Lung (tissue), 9 donors: ENCODE measurements at regions not wholly inside any gene's neighbourhood (a gene's known extent, or its start where the extent isn't known, plus 50 kb on each side); places are given as distances from the start of the nearest gene placed in this dataset.
A peak's percentile ranks its signal among the peaks of the same experiment; 100 is the strongest.
"Not testable (repeated sequence)": the region's sequence is repeated elsewhere in the genome, so short reads cannot be mapped to it uniquely, and the experiment has no call there.

ENCODE experiments used
- ATAC-seq: fragments of 200-7000 bp; cut with Tn5 transposase; one replicate; pipeline ENCODE4 v1.9.1; 2020; ENCODE audit warnings: moderate number of reproducible peaks; ENCODE audit not compliant: insufficient read depth, low FRiP score
- DNase-seq, 3 donors: peaks; one replicate each; pipeline ENCODE4 v3.0.0-alpha.2; 2013 to 2017
- H3K27ac ChIP-seq, 2 donors: one replicate each; pipeline ENCODE4 v1.5.1; 2013; ENCODE audit warnings: mild to moderate bottlenecking in 2 of 2, moderate library complexity in 2 of 2, control low read depth in 1 of 2, inconsistent platforms in 1 of 2, low read depth in 1 of 2, low read length in 1 of 2
- H3K27me3 ChIP-seq, 3 donors: one replicate each; pipeline ENCODE4 v1.5.1; 2013; ENCODE audit warnings: low read length in 2 of 3; ENCODE audit not compliant: control insufficient read depth in 3 of 3, insufficient read depth in 3 of 3
- H3K36me3 ChIP-seq, 4 donors: one replicate each; pipeline ENCODE4 v1.5.1; 2013; ENCODE audit warnings: low read length in 4 of 4, mild to moderate bottlenecking in 1 of 4, moderate library complexity in 1 of 4; ENCODE audit not compliant: control insufficient read depth in 4 of 4, insufficient read depth in 4 of 4
- H3K4me1 ChIP-seq, 5 donors: one replicate each; pipeline ENCODE4 v1.5.1; 2013; ENCODE audit warnings: low read length in 5 of 5, mild to moderate bottlenecking in 2 of 5, moderate library complexity in 1 of 5; ENCODE audit not compliant: control insufficient read depth in 5 of 5, insufficient read depth in 5 of 5
- H3K4me3 ChIP-seq: one replicate; pipeline ENCODE4 v1.5.1; 2013; ENCODE audit warnings: mild to moderate bottlenecking, control low read depth, moderate library complexity
- H3K9ac ChIP-seq, 2 donors: one replicate each; pipeline ENCODE4 v1.5.1; 2013; ENCODE audit warnings: low read length in 2 of 2, control low read depth in 1 of 2; ENCODE audit not compliant: insufficient read depth in 1 of 2
- H3K9me3 ChIP-seq, 4 donors: one replicate each; pipeline ENCODE4 v1.5.1; 2013; ENCODE audit warnings: low read length in 3 of 4, mild to moderate bottlenecking in 1 of 4, moderate library complexity in 1 of 4; ENCODE audit not compliant: control insufficient read depth in 4 of 4, insufficient read depth in 3 of 4
- WGBS, 2 donors: extraction: QIAGEN DNeasy Blood & Tissue Kit; methylation state at CpG; one replicate each; pipeline ENCODE4 v1.1.7; 2013; 5-methylcytosine and 5-hydroxymethylcytosine counted together
- donor health status: Bipolar disorder and iron deficiency.
- donor health status: healthy.
- donor health status: DM: yes; HTN: yes; CAD: no.

GRCh38 chr7:6986892-6987291 lies 160.8 kb upstream of the CCZ1B start:
- peaks cover 0 to 10% (median 4%) of the 10 kb centered on the region in 5 donors for H3K4me1 ChIP-seq
- H3K9me3 ChIP-seq, H3K4me3 ChIP-seq, H3K36me3 ChIP-seq, ATAC-seq, H3K27ac ChIP-seq, H3K9ac ChIP-seq, H3K27me3 ChIP-seq, DNase-seq: not testable (repeated sequence)
- WGBS, 2 donors: 88 to 92% methylated on average over 4 of the region's 4 CpGs

- H3K27me3 ChIP-seq, H3K9ac ChIP-seq, H3K4me3 ChIP-seq, DNase-seq, H3K27ac ChIP-seq, H3K36me3 ChIP-seq, ATAC-seq, H3K9me3 ChIP-seq: not testable (repeated sequence)
- H3K4me1 ChIP-seq: peaks cover 0 to 10% (median 6%) of the 10 kb centered on the region in 5 donors
- WGBS, 2 donors: 59 to 85% methylated on average over 6 of the region's 6 CpGs
These were observed 162.5 kb upstream of the CCZ1B start for GRCh38 chr7:6988608-6989007.

DNA sequence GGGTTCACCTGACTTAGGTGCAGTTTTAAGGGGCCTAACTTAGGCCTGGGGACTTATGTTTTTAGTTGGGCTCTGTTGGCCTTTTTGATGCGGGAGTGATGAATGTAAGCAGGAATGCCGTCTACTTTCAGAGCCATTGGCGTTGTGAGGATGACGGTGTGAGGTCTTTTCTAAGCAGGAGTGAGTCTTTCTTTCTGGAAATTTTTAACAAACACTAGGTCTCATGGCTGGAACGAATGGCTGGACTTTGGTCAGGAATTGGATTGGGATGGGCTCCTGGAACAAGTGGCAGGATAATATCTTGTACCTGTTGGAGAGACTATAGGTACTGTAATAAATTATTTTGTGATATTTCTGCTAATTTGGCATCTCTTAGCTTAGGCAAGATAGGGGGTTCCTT lies 163.9 kb upstream of the CCZ1B start:
- peaks cover 0 to 10% (median 6%) of the 10 kb centered on the region in 5 donors for H3K4me1 ChIP-seq
- not testable (repeated sequence) for H3K27me3 ChIP-seq, H3K4me3 ChIP-seq, ATAC-seq, H3K9me3 ChIP-seq, H3K9ac ChIP-seq, DNase-seq, H3K36me3 ChIP-seq, H3K27ac ChIP-seq
- WGBS, 2 donors: 87 to 97% methylated on average over 5 of the region's 5 CpGs

DNA sequence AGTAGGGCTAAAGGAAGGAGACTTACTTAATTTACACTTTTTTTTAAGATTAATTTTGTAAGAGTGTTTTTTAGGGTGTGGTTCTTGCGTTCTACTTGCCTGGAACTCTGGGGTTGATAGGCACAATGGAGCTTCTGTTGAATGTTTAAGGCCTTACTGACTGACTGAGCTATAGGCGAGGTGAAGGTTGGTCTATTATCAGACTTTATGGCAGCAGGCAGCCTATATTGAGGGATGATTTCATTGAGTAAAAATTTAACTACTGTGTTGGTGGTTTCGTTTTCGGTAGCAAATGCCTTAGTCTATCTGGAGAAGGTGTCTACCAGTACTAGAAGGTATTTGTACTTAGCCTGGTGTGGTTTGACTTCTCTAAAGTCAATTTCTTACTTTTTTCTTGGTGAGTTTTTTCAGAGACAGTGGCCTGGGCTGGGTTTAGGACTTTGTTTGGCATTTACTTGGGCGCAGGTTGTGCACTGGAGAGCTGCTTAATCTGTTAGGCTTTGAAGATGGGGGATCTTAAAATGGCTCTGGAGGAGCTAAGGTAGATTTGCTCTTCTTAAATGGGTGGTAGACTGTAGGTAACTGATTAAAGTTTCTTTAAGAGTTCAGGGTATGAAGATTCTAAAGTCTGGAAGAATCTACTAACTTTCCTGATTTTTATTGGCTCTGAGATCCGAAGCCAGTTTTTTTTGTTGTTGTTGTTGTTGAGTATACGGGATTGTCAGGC lies 164.5 kb upstream of the CCZ1B start:
- ATAC-seq, DNase-seq, H3K27ac ChIP-seq, H3K9me3 ChIP-seq, H3K9ac ChIP-seq, H3K36me3 ChIP-seq, H3K27me3 ChIP-seq, H3K4me3 ChIP-seq: not testable (repeated sequence)
- H3K4me1 ChIP-seq: peaks cover 0 to 10% (median 6%) of the 10 kb centered on the region in 5 donors
- WGBS, 2 donors: 63 to 76% methylated on average over 6 to 7 of the region's 7 CpGs

DNA sequence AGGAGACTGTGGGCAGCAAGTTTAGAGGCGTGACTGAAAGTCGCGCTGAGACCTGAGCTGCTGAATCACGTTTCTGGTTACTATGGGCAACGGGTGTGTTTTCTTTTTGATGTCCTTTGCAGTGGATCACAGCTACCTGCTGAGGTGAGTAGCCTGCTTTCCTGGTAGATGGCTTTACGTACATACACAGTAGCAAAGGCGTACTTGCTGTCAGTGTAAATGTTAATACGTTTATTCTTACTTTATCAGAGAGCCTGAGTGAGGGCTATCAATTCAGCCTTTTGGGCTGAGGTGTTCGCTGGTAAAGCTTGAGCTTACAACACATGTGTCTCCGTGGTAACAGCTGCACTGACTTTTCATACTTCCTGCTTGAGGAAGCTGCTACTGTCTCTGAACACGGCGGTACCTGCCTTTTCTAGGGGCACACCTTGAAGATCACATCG lies 165.1 kb upstream of the CCZ1B start:
- H3K4me1 ChIP-seq: peaks cover 0 to 10% (median 6%) of the 10 kb centered on the region in 5 donors
- DNase-seq: peak; percentile 49 to 72 (median 53)
- not testable (repeated sequence) for ATAC-seq, H3K9me3 ChIP-seq, H3K27me3 ChIP-seq, H3K4me3 ChIP-seq, H3K27ac ChIP-seq, H3K36me3 ChIP-seq
- H3K9ac ChIP-seq: peak overlapping the region in 1 of 2 donors; percentile 65
- WGBS, 2 donors: 40 to 50% methylated on average over 13 of the region's 13 CpGs

DNA sequence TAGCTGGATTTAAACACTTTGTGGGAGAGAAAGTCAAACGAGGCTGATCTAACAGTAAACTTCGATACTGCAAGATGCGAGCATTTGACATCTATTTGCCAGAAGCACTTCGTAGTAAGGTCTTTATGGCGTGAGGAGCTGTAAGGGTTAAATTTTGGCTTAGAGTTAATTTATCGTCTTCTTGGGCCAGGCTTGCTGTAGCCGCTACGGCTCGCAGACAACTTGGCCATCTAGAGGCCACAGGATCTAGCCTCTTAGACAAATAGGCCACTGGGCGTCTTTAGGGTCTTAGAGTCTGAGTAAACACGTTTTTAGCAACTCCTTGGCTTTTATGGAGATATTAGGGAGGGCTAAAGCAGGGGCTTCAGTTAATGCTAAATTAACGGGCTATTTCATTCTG lies 165.6 kb upstream of the CCZ1B start:
- 50 to 63% methylated on average over 12 of the region's 12 CpGs for WGBS, 2 donors
- H3K27ac ChIP-seq, H3K4me3 ChIP-seq: not testable (repeated sequence)

DNA sequence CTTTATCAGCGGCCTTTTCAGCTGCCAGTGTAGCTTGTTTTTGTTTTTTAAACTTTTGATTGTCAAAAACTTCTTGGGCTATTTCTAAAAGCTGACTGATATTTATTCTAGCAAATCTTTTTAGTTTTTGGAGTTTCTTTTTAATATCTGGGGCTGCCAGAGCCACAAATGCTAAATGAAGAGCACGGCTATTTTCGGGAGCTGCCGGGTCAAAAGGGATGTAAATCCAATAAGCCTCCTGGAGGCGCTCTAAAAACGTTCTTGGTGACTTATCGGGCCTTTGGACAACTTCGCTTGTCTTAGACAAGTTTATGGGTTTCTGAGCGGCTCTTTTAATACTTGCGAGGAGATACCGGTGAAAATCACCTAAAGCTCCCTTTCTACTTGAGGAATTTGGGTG lies 166.1 kb upstream of the CCZ1B start:
- not testable (repeated sequence) for H3K36me3 ChIP-seq, ATAC-seq, H3K27ac ChIP-seq, H3K27me3 ChIP-seq, H3K4me3 ChIP-seq, H3K9me3 ChIP-seq
- H3K9ac ChIP-seq: peak overlapping the region in 1 of 2 donors; percentile 5
- DNase-seq: peak; percentile 14 to 63 (median 61)
- 74 to 84% methylated on average over 11 of the region's 11 CpGs for WGBS, 2 donors
- peaks cover 0 to 10% (median 6%) of the 10 kb centered on the region in 5 donors for H3K4me1 ChIP-seq

More for the DNA sequence above, 165.6 kb upstream of the CCZ1B start:
- H3K9me3 ChIP-seq, H3K27me3 ChIP-seq, ATAC-seq, H3K36me3 ChIP-seq: not testable (repeated sequence)
- peak overlapping the region in 1 of 2 donors; percentile 65 for H3K9ac ChIP-seq
- peaks cover 0 to 10% (median 6%) of the 10 kb centered on the region in 5 donors for H3K4me1 ChIP-seq
- peak; percentile 23 to 58 (median 55) for DNase-seq

DNA sequence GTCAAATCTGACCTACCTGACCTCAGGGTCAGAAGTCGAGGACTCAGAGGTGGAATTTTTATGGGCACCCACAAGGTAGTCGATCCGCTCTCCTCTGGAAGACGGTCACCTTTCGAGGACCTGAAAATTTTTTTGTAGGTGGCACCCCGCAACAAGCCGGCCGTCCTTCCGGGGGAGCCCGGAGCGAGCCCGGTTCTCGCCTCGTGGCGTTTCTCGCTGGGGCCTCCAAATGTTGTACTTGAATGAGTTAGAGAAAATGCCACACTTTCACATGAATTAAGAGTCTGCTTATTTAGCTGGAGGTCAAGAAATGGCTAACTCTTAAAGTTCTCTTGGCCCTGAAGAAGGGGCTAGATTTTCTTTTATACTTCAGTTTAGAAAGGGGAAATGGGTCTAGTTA lies 169.0 kb upstream of the CCZ1B start:
- 81 to 86% methylated on average over 16 of the region's 16 CpGs for WGBS, 2 donors
- H3K4me3 ChIP-seq, H3K9ac ChIP-seq, H3K9me3 ChIP-seq, DNase-seq, H3K36me3 ChIP-seq, H3K27ac ChIP-seq, H3K27me3 ChIP-seq, ATAC-seq: not testable (repeated sequence)
- H3K4me1 ChIP-seq: peaks cover 0 to 10% (median 6%) of the 10 kb centered on the region in 5 donors
